ENCODE measurements at regions not wholly inside any gene's neighbourhood (a gene's known extent, or its start where the extent isn't known, plus 50 kb on each side); places are given as distances from the start of the nearest gene placed in this dataset.

DNA sequence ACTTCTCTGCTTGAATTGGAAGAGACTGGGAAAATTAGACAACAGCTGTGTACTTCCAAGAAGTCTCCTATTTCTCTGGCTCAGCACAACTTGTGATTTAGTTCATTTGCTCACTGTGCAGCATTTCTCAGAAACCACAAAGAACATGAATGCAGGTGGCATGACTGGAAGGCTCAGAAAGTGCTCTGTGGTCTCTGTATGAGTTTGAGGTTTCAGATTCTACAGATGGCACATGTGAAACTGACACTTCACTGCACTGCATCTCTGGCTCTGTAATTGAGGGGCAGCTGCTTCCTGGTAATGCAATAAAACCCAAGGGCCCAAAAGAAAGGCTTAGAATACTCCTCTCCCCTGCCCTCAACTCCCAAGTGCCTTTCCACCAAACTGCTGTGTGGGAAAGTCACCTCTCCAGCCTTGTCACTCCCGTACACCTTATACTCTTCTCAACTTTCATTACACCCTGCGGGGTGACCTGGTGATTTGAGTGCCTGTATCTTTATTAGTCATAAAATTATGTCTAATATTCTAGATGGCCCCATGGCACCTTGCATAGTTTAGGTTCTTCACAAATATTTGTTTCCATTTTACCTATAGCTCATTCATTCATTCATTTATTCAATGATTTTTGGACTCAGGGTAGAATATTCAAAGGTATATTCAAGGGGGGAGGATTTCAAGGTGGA is 82.5 kb downstream of the ESM1 start:
- no peak overlapping the region for H3K27ac Mint-ChIP-seq (ENCODE audit: unreplicated experiment)
- no peaks in the 10 kb centered on the region for H3K9me3 Mint-ChIP-seq
- no peaks in the 10 kb centered on the region for H3K36me3 Mint-ChIP-seq (ENCODE audit: low read depth)
- no peak for TF ChIP-seq CTCF (conservative IDR thresholded peaks at IDR 0.05)
- peaks cover 42% of the 10 kb centered on the region for H3K27me3 Mint-ChIP-seq (ENCODE audit: low read depth)
- DNase-seq (ENCODE audit: low read depth, low spot score), result no peak
- no peaks in the 10 kb centered on the region for H3K4me1 Mint-ChIP-seq
- no peak overlapping the region for H3K4me3 Mint-ChIP-seq

- Mint-ChIP-seq H3K27ac (ENCODE audit: unreplicated experiment) (no peak overlapping the region), H3K4me1 (no peaks in the 10 kb centered on the region), H3K27me3 (ENCODE audit: low read depth) (peaks cover 49% of the 10 kb centered on the region), H3K9me3 (no peaks in the 10 kb centered on the region), H3K36me3 (ENCODE audit: low read depth) (no peaks in the 10 kb centered on the region), H3K4me3 (no peak overlapping the region)
- TF ChIP-seq CTCF (conservative IDR thresholded peaks at IDR 0.05), result no peak
- no peak for DNase-seq (ENCODE audit: low read depth, low spot score)
These were observed 84.2 kb downstream of the ESM1 start for GRCh38 chr5:54900984-54901725.

DNA sequence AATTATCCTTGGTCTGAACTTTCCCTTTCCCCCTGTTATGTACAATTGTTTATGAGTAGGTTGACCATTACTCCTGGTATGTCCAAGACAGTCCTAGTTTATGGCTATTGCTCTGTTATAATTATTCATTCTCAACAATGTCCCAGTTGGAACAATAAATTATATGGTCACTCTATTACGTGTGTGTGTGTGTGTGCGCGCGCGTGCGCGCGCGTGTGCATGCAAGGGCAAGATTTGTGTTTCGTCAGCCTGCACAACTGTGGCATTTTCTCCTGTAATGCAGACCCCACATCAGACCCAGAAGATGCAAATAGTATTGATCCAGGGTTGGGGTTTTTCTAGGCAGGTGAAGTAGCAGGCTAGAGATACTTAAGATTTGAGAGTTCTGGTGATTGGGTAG is 88.4 kb downstream of the ESM1 start:
- peaks cover 38% of the 10 kb centered on the region for H3K27me3 Mint-ChIP-seq (ENCODE audit: low read depth)
- H3K4me3 Mint-ChIP-seq, result no peak overlapping the region
- no peaks in the 10 kb centered on the region for H3K36me3 Mint-ChIP-seq (ENCODE audit: low read depth)
- peaks cover 3% of the 10 kb centered on the region for H3K4me1 Mint-ChIP-seq
- no peak for TF ChIP-seq CTCF (conservative IDR thresholded peaks at IDR 0.05)
- peaks cover 5% of the 10 kb centered on the region for H3K9me3 Mint-ChIP-seq
- no peak for DNase-seq (ENCODE audit: low read depth, low spot score)
- no peak overlapping the region for H3K27ac Mint-ChIP-seq (ENCODE audit: unreplicated experiment)

GRCh38 chr5:54895816-54896341 is 89.5 kb downstream of the ESM1 start:
- Mint-ChIP-seq H3K4me3 (no peak overlapping the region), H3K9me3 (peaks cover 5% of the 10 kb centered on the region), H3K27me3 (ENCODE audit: low read depth) (peaks cover 33% of the 10 kb centered on the region), H3K36me3 (ENCODE audit: low read depth) (no peaks in the 10 kb centered on the region), H3K4me1 (peaks cover 3% of the 10 kb centered on the region), H3K27ac (ENCODE audit: unreplicated experiment) (no peak overlapping the region)
- TF ChIP-seq CTCF (conservative IDR thresholded peaks at IDR 0.05), result peak; percentile 63
- no peak for DNase-seq (ENCODE audit: low read depth, low spot score)

DNA sequence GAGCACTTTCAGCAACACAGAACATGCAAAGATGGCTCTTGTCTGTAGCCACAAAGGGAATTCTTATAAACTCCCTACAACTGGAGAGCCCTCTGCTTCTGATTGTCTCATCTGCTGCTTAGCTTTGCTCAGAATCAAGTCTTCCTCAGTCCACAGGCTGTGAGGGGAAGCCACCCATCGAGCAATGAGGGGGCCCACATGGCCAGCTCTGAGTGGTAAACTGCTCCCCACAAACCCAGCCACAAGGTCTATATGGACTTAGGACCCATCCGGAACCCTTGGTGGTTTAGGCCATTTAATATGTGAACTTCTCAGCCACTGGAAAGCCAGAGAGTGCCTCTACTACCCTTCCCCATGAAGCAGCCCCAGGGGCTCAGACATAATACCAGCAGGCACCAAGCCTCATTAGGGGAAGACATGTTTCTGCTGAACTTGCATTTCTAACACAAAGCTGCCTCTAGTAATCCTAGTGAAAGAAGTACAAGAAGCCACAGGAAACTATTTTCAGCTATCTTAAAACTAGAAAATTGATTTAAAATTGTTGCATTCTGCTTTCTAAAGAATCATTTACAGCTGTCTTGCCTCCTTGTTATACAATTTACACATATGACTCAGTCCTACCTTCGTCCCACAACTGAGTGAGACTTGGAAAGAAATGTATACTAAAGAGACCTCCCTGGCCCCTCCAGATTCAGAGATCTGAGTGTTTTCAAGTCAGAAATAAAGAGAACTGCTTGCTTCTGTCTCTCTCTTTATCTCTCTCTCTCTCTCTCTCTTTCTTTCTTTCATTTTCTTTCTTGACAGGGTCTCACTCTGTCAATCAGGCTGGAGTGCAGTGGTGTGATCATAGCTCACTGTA is 90.2 kb downstream of the ESM1 start:
- H3K27me3 Mint-ChIP-seq (ENCODE audit: low read depth), result peaks cover 33% of the 10 kb centered on the region
- no peaks in the 10 kb centered on the region for H3K36me3 Mint-ChIP-seq (ENCODE audit: low read depth)
- H3K4me1 Mint-ChIP-seq, result peaks cover 3% of the 10 kb centered on the region
- no peak for DNase-seq (ENCODE audit: low read depth, low spot score)
- peaks cover 5% of the 10 kb centered on the region for H3K9me3 Mint-ChIP-seq
- no peak overlapping the region for H3K27ac Mint-ChIP-seq (ENCODE audit: unreplicated experiment)
- no peak for TF ChIP-seq CTCF (conservative IDR thresholded peaks at IDR 0.05)
- no peak overlapping the region for H3K4me3 Mint-ChIP-seq
